Lower lobe of right lung (tissue), 2 donors: ENCODE measurements at regions not wholly inside any gene's neighbourhood (a gene's known extent, or its start where the extent isn't known, plus 50 kb on each side); places are given as distances from the start of the nearest gene placed in this dataset.

Experiments used
- ATAC-seq, 2 donors: fragments of 200-7000 bp; cut with Tn5 transposase; one replicate each; pipeline ENCODE4 v1.9.1; 2020 to 2022; ENCODE audit warnings: mild to moderate bottlenecking in 2 of 2, moderate library complexity in 2 of 2
- DNase-seq: peaks from one replicate; pipeline ENCODE4 v3.0.0-alpha.2; 2020
- H3K27ac ChIP-seq: fragments of 200-600 bp; one replicate; pipeline ENCODE4 v1.8.0; 2022
- H3K27me3 ChIP-seq: fragments of 200-600 bp; one replicate; pipeline ENCODE4 v1.8.0; 2022; ENCODE audit warnings: low read depth
- H3K36me3 ChIP-seq: fragments of 200-600 bp; one replicate; pipeline ENCODE4 v1.8.0; 2022; ENCODE audit warnings: mild to moderate bottlenecking
- H3K4me1 ChIP-seq: fragments of 200-600 bp; one replicate; pipeline ENCODE4 v1.8.0; 2022
- H3K4me3 ChIP-seq: fragments of 200-600 bp; one replicate; pipeline ENCODE4 v1.8.0; 2022; ENCODE audit warnings: mild to moderate bottlenecking
- H3K9me3 ChIP-seq: fragments of 200-600 bp; one replicate; pipeline ENCODE4 v1.8.0; 2022
- intact Hi-C: fragments of 100-400 bp; cut with DNase I; formaldehyde crosslinking; loops from one replicate; pipeline ENCODE4 v1.11.0; 2022
- TF ChIP-seq, protein P1 (sequence below): fragments of 200-600 bp; IDR thresholded peaks from one replicate; pipeline ENCODE4 v1.8.0; 2022; ENCODE audit warnings: antibody characterized with exemption, mild to moderate bottlenecking
- donor health status: DM: no; HTN: yes; CAD: no; lungs with severe emphysema.

DNA sequence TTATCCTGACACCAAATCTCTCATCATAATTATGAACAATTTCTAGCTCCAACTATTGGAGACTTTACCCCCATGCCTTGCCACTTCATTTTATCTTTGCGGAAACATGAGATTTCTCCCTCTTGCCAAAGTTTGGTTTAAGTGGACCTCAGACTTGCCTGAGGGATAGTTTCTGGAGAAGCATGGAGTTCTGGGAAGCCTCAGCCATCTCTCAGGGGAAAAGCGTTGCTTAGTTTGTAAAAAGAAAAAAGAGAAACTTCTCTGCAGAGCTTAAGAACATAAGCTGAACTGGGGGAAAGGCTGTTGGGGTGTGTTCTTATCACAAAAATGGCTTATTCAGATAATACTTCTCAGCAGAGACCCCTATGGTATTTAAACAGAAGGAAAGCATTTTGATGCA, 347.4 kb upstream of the ADAMTS9 start:
- Histone ChIP-seq H3K4me3 (no peak overlapping the region), H3K27me3 (no peaks in the 10 kb centered on the region), H3K4me1 (no peaks in the 10 kb centered on the region), H3K36me3 (no peaks in the 10 kb centered on the region), H3K27ac (no peak overlapping the region), H3K9me3 (no peaks in the 10 kb centered on the region)
- TF ChIP-seq, protein P1, sequence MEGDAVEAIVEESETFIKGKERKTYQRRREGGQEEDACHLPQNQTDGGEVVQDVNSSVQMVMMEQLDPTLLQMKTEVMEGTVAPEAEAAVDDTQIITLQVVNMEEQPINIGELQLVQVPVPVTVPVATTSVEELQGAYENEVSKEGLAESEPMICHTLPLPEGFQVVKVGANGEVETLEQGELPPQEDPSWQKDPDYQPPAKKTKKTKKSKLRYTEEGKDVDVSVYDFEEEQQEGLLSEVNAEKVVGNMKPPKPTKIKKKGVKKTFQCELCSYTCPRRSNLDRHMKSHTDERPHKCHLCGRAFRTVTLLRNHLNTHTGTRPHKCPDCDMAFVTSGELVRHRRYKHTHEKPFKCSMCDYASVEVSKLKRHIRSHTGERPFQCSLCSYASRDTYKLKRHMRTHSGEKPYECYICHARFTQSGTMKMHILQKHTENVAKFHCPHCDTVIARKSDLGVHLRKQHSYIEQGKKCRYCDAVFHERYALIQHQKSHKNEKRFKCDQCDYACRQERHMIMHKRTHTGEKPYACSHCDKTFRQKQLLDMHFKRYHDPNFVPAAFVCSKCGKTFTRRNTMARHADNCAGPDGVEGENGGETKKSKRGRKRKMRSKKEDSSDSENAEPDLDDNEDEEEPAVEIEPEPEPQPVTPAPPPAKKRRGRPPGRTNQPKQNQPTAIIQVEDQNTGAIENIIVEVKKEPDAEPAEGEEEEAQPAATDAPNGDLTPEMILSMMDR, result no peak
- DNase-seq (no peak), ATAC-seq (no peak)
- intact Hi-C loops, result no loop called here

DNA sequence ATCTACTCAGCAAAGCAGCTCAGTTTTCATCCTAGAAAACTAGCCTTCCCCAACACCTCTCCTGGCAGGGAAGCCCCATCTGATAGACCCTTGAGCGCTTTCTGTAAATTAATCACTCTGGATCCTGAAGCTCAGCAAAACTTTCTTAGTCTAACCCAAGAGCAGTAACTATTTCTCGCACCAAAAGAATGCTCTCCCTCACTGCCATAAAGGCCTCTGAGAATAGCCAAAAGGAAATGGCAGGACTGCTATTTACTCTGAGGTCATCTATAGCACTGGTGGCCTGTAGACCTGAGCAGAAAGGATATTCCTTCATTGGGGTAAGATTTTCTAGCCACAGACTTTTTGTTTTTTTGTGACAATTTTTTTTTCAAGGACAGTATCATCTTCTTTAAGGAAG, 345.8 kb upstream of the ADAMTS9 start:
- Histone ChIP-seq H3K4me1 (no peaks in the 10 kb centered on the region), H3K27me3 (no peaks in the 10 kb centered on the region), H3K36me3 (no peaks in the 10 kb centered on the region), H3K27ac (no peak overlapping the region), H3K9me3 (no peaks in the 10 kb centered on the region), H3K4me3 (no peak overlapping the region)
- no peak for ATAC-seq
- DNase-seq, result no peak
- intact Hi-C loops, result no loop called here
- TF ChIP-seq, protein P1, result no peak

DNA sequence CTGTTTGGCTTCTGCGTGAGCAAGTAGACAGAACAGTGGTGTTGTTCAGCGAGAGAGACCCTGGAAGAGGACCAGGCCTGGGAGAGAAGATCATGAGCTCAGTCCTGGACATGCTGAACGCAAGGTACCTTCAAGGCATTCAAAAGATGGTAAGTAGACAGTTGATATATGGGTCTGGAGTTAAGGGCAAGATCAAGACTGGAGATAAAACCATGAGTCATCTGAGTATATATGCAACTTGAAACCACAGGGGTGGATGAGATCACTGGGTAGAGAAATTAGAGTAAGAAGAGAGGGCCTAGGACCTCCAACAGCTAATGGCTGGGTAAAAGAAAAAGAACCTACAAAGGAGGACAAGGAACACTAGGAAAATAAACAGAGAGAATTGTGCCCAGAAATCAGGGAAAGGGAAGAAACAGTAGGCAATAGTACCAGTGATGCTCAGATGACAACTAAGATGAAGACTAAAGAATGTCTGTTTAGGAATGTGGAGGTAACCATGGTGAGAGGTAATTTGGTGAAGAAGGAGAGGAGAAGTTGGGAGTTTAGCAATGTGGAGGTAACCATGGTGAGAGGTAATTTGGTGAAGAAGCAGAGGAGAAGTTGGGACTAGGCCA, 343.2 kb upstream of the ADAMTS9 start:
- intact Hi-C loops, result no loop called here
- no peak for ATAC-seq

DNA sequence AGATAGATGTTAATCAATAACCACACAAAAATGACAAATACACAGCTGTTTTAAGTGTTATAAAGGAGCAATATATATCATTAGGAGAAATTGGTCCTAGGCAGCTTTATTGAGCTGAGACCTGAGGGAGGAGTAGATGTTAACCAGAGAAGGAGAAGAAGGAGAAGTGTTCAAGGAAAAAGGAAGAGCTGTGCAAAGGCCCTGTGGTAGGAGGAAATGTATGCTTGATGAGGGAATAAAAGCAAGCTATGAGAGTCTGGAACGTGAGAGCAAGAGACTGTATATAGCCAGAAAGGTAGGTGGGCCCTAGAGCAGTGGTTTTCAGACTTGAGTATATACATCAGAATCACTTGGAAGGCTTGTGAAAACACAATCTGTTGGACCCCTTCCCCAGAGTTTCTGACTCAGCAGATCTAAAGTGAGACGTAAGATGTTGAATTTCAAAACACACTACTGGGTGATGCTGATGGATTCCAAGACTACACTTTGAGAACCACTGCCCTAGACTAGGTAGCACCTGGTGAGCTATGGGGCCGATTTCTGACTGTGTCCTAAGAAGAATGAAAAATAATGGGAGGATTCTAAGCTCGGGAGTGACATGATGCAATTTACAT, 342.3 kb upstream of the ADAMTS9 start:
- no peak for DNase-seq
- intact Hi-C loops, result no loop called here
- H3K9me3 ChIP-seq, result no peaks in the 10 kb centered on the region
- no peak overlapping the region for H3K4me3 ChIP-seq
- H3K27me3 ChIP-seq, result no peaks in the 10 kb centered on the region
- H3K4me1 ChIP-seq, result no peaks in the 10 kb centered on the region
- ATAC-seq, result no peak
- TF ChIP-seq, protein P1, result no peak
- no peaks in the 10 kb centered on the region for H3K36me3 ChIP-seq
- no peak overlapping the region for H3K27ac ChIP-seq

More for the DNA sequence above, 343.2 kb upstream of the ADAMTS9 start:
- DNase-seq, result no peak
- Histone ChIP-seq H3K9me3 (no peaks in the 10 kb centered on the region), H3K27ac (no peak overlapping the region), H3K4me1 (no peaks in the 10 kb centered on the region), H3K4me3 (no peak overlapping the region), H3K27me3 (no peaks in the 10 kb centered on the region), H3K36me3 (no peaks in the 10 kb centered on the region)
- TF ChIP-seq, protein P1, result no peak

DNA sequence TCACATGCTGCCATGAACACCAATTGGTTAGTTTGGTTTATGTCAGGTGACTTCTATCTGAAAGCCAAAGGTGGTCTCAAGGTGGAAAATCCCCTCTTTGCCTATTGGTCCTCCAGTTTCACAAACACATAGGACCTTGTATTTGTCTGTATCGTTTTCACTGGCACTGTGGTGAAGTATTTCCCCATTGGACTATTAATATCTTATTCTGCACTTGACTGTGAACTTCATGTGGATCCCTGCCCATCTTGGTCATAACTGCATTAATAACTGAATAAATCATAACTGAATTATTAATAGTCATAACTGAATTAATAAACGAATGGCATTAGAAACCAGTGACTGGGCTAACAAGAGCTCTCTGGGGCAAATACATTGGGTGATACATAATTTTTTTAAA, 341.3 kb upstream of the ADAMTS9 start:
- no peak overlapping the region for H3K27ac ChIP-seq
- H3K27me3 ChIP-seq, result no peaks in the 10 kb centered on the region
- no peaks in the 10 kb centered on the region for H3K9me3 ChIP-seq
- no peaks in the 10 kb centered on the region for H3K4me1 ChIP-seq
- TF ChIP-seq, protein P1, result no peak
- ATAC-seq, result no peak
- H3K36me3 ChIP-seq, result no peaks in the 10 kb centered on the region
- no peak for DNase-seq
- intact Hi-C loops, result no loop called here
- no peak overlapping the region for H3K4me3 ChIP-seq
